Endodermal cell (in vitro differentiated cells): ENCODE measurements at regions not wholly inside any gene's neighbourhood (a gene's known extent, or its start where the extent isn't known, plus 50 kb on each side); places are given as distances from the start of the nearest gene placed in this dataset.

ENCODE experiments used
- DNase-seq: peaks from one replicate; pipeline ENCODE4 v3.0.0-alpha.2; 2017
- H3K27ac ChIP-seq: 2 replicates; pipeline ENCODE4 v1.5.1; 2013; ENCODE audit warnings: mild to moderate bottlenecking, low read depth, low read length, moderate library complexity
- H3K27me3 ChIP-seq: 2 replicates; pipeline ENCODE4 v1.6.1; 2013; ENCODE audit warnings: mild to moderate bottlenecking, low read length, moderate library complexity; ENCODE audit not compliant: insufficient read depth, control insufficient read depth, poor library complexity, severe bottlenecking
- H3K36me3 ChIP-seq: 2 replicates; pipeline ENCODE4 v1.7.0; 2013; ENCODE audit warnings: mild to moderate bottlenecking, low read length, moderate library complexity; ENCODE audit not compliant: control insufficient read depth, insufficient read depth
- H3K4me1 ChIP-seq: one replicate; pipeline ENCODE4 v1.7.0; 2013; ENCODE audit warnings: low read length; ENCODE audit not compliant: control insufficient read depth, insufficient read depth
- H3K4me3 ChIP-seq: 2 replicates; pipeline ENCODE4 v1.5.1; 2013; ENCODE audit warnings: mild to moderate bottlenecking, low read length, moderate library complexity
- H3K9ac ChIP-seq: 2 replicates; pipeline ENCODE4 v1.6.1; 2013; ENCODE audit warnings: mild to moderate bottlenecking, low read length, moderate library complexity; ENCODE audit not compliant: poor library complexity, severe bottlenecking; ENCODE audit errors: extremely low read depth
- H3K9me3 ChIP-seq: 2 replicates; pipeline ENCODE4 v1.6.1; 2013; ENCODE audit warnings: mild to moderate bottlenecking, low read length, moderate library complexity; ENCODE audit not compliant: control insufficient read depth
- H3K27ac Mint-ChIP-seq: 2 replicates; pipeline ENCODE4 v1.8.0; 2020; ENCODE audit warnings: mixed read lengths
- H3K27me3 Mint-ChIP-seq: 2 replicates; pipeline ENCODE4 v1.8.0; 2021; ENCODE audit warnings: mild to moderate bottlenecking, mixed read lengths; ENCODE audit not compliant: insufficient read depth
- H3K36me3 Mint-ChIP-seq: 2 replicates; pipeline ENCODE4 v1.8.0; 2020; ENCODE audit warnings: low read depth, mixed read lengths
- H3K4me1 Mint-ChIP-seq: 2 replicates; pipeline ENCODE4 v1.8.0; 2020; ENCODE audit warnings: mixed read lengths
- H3K4me3 Mint-ChIP-seq: 2 replicates; pipeline ENCODE4 v1.8.0; 2020; ENCODE audit warnings: mild to moderate bottlenecking, moderate library complexity, mixed read lengths
- H3K9me3 Mint-ChIP-seq: 2 replicates; pipeline ENCODE4 v1.8.0; 2020; ENCODE audit warnings: mild to moderate bottlenecking, mixed read lengths
- WGBS, 2 experiments: methylation state at CpG; one replicate each; pipeline versions ENCODE4 v1.1.5 to v1.1.7; 2013; ENCODE audit warnings: missing lambda C conversion rate in 2 of 2, mixed read lengths in 1 of 2; ENCODE audit not compliant: insufficient coverage in 1 of 2, insufficient read length in 1 of 2; 5-methylcytosine and 5-hydroxymethylcytosine counted together
- TF ChIP-seq, protein P1 (sequence below): fragments of 200-600 bp; sonication (generic); conservative IDR thresholded peaks from 2 replicates; pipeline ENCODE4 v1.5.0; 2021; ENCODE audit warnings: antibody characterized with exemption, mild to moderate bottlenecking

DNA sequence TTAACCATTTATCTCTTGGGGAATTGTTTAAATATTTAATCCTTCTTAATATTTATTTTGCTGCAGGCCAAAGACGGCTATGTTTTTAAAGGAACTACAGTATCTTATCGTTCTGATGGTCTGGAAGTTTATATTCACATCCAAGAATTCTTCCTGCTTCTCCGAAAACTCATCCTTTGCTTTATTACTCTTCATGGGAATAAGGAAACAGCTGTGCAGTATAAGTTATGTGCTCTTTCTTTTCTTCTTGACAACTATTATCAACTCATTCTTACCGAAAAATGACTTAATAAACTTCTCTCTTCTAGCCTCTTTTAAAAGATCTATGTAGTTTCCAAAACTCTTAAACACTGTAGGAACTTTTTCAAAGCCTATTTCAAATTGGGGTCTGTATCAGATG, 335.6 kb upstream of the NOVA1 start:
- Histone ChIP-seq H3K4me1 (peaks cover 6% of the 10 kb centered on the region), H3K36me3 (no peaks in the 10 kb centered on the region), H3K9me3 (peaks cover 20% of the 10 kb centered on the region), H3K4me3 (peak overlapping the region; percentile 6), H3K9ac (peak overlapping the region; percentile 8), H3K27ac (no peak overlapping the region), H3K27me3 (no peaks in the 10 kb centered on the region)
- WGBS, 2 experiments, result 82 to 94% methylated on average over 3 to 4 of the region's 4 CpGs
- DNase-seq, result no peak
- peaks cover 7% of the 10 kb centered on the region for H3K9me3 Mint-ChIP-seq
- H3K4me3 Mint-ChIP-seq, result no peak overlapping the region
- H3K27ac Mint-ChIP-seq, result no peak overlapping the region
- H3K27me3 Mint-ChIP-seq, result no peaks in the 10 kb centered on the region
- H3K36me3 Mint-ChIP-seq, result no peaks in the 10 kb centered on the region
- H3K4me1 Mint-ChIP-seq, result peaks cover 18% of the 10 kb centered on the region
- TF ChIP-seq, protein P1, sequence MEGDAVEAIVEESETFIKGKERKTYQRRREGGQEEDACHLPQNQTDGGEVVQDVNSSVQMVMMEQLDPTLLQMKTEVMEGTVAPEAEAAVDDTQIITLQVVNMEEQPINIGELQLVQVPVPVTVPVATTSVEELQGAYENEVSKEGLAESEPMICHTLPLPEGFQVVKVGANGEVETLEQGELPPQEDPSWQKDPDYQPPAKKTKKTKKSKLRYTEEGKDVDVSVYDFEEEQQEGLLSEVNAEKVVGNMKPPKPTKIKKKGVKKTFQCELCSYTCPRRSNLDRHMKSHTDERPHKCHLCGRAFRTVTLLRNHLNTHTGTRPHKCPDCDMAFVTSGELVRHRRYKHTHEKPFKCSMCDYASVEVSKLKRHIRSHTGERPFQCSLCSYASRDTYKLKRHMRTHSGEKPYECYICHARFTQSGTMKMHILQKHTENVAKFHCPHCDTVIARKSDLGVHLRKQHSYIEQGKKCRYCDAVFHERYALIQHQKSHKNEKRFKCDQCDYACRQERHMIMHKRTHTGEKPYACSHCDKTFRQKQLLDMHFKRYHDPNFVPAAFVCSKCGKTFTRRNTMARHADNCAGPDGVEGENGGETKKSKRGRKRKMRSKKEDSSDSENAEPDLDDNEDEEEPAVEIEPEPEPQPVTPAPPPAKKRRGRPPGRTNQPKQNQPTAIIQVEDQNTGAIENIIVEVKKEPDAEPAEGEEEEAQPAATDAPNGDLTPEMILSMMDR, result no peak

DNA sequence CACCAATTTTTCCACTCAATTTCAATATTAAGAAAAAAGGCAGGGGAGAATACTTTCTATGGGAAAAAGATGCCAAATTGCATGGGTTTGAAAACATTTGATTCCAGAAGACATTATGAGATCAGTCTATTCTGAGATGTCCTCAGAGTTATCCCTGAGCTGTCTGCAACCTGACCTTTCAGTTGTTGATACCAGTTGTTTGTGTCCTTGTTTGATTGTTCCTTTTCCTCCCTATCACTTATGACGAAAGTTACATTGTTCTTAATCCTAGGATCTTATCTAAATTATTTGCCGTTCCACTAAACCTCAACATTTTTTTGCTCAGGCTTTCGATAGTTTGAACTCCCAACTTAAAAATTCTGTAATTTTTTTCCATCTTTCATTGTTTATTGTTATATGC, 336.3 kb upstream of the NOVA1 start:
- Histone ChIP-seq H3K27me3 (no peaks in the 10 kb centered on the region), H3K36me3 (no peaks in the 10 kb centered on the region), H3K27ac (no peak overlapping the region), H3K4me1 (peaks cover 6% of the 10 kb centered on the region), H3K4me3 (peak overlapping the region; percentile 6), H3K9ac (no peak overlapping the region), H3K9me3 (peaks cover 20% of the 10 kb centered on the region)
- WGBS, 2 experiments, result 43 to 67% methylated on average over 2 to 3 of the region's 3 CpGs
- no peak for DNase-seq
- TF ChIP-seq, protein P1, result no peak
- Mint-ChIP-seq H3K4me3 (peak overlapping the region; percentile 34), H3K27me3 (no peaks in the 10 kb centered on the region), H3K27ac (peak overlapping the region; percentile 77), H3K9me3 (peaks cover 7% of the 10 kb centered on the region), H3K36me3 (no peaks in the 10 kb centered on the region), H3K4me1 (peaks cover 13% of the 10 kb centered on the region)

DNA sequence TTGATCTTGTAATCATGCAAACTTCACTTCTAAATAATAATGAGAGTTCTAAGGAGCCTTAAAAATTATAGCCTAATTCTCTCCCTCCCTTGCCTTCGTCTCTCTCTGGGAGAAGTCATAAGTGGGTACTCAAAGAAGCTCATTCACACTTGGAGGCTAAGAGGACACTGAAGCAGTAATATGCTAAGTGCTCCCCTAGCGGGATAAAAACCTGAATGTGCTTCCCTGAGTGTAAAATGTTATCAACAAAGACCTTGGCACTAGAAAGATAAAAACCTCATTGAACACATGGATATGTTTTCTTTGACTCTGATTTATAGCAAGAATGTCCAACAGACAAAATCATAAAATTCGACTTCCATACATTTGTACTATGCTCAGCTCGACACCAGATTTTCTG, 337.9 kb upstream of the NOVA1 start:
- H3K4me3 ChIP-seq, result no peak overlapping the region
- H3K36me3 ChIP-seq, result no peaks in the 10 kb centered on the region
- H3K9me3 ChIP-seq, result peaks cover 20% of the 10 kb centered on the region
- no peak overlapping the region for H3K9ac ChIP-seq
- no peak overlapping the region for H3K27ac Mint-ChIP-seq
- H3K27me3 Mint-ChIP-seq, result no peaks in the 10 kb centered on the region
- H3K4me1 Mint-ChIP-seq, result peaks cover 13% of the 10 kb centered on the region
- H3K4me1 ChIP-seq, result peaks cover 6% of the 10 kb centered on the region
- H3K36me3 Mint-ChIP-seq, result no peaks in the 10 kb centered on the region
- TF ChIP-seq, protein P1, result no peak
- no peak overlapping the region for H3K27ac ChIP-seq
- H3K9me3 Mint-ChIP-seq, result peaks cover 7% of the 10 kb centered on the region
- no peak overlapping the region for H3K4me3 Mint-ChIP-seq
- no peaks in the 10 kb centered on the region for H3K27me3 ChIP-seq
- no peak for DNase-seq
- WGBS, 2 experiments, result 89 to 100% methylated on average over 1 to 4 of the region's 4 CpGs
